Muscle of leg (tissue), 3 donors: ENCODE measurements at regions not wholly inside any gene's neighbourhood (a gene's known extent, or its start where the extent isn't known, plus 50 kb on each side); places are given as distances from the start of the nearest gene placed in this dataset.

Source experiments
- DNase-seq: peaks from one replicate; pipeline ENCODE4 v3.0.0; 2013
- H3K27ac ChIP-seq: one replicate; pipeline ENCODE4 v1.5.1; 2013; ENCODE audit warnings: mild to moderate bottlenecking, low read length, control low read depth
- H3K27me3 ChIP-seq: one replicate; pipeline ENCODE4 v1.6.1; 2013; ENCODE audit warnings: low read length; ENCODE audit not compliant: control insufficient read depth, insufficient read depth
- H3K36me3 ChIP-seq: one replicate; pipeline ENCODE4 v1.6.1; 2013; ENCODE audit warnings: low read length; ENCODE audit not compliant: control insufficient read depth, insufficient read depth
- H3K4me1 ChIP-seq: one replicate; pipeline ENCODE4 v1.6.1; 2013; ENCODE audit warnings: low read length; ENCODE audit not compliant: control insufficient read depth, insufficient read depth
- H3K4me3 ChIP-seq: one replicate; pipeline ENCODE4 v1.5.1; 2013; ENCODE audit warnings: low read length, control low read depth
- H3K9me3 ChIP-seq: replicated peaks from 2 replicates; pipeline ENCODE4 v1.6.1; 2013; ENCODE audit warnings: low read depth, low read length; ENCODE audit not compliant: control insufficient read depth
- WGBS: methylation state at CpG from one replicate; pipeline ENCODE4 v1.1.5; 2013; ENCODE audit warnings: missing lambda C conversion rate; ENCODE audit not compliant: insufficient coverage; 5-methylcytosine and 5-hydroxymethylcytosine counted together

DNA sequence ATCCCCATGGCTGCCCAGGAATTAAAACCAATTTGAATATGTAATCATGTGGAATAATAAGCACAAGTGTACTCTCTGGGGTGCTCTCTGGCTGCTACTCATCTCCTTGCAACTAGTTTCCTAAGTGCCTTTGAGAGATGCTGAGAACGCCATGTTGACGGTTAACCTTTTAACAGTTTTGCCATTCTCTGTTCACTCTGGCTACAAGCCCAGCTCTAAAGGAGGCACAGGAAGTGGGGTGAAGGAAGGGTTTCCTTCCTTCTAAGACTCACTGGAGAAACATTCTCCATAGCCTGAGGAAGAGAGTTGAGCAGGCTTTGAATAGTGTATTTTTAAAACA is 122.0 kb upstream of the ZC3H12C start:
- peaks cover 6% of the 10 kb centered on the region for H3K4me1 ChIP-seq

GRCh38 chr11:109972181-109972715 is 120.9 kb upstream of the ZC3H12C start:
- Histone ChIP-seq H3K27ac (no peak overlapping the region), H3K27me3 (no peaks in the 10 kb centered on the region), H3K36me3 (no peaks in the 10 kb centered on the region), H3K9me3 (no peaks in the 10 kb centered on the region), H3K4me3 (no peak overlapping the region), H3K4me1 (peaks cover 6% of the 10 kb centered on the region)
- peak; percentile 78 for DNase-seq
- WGBS: 47% methylated on average over 4 of the region's 7 CpGs

More for the DNA sequence above, 122.0 kb upstream of the ZC3H12C start:
- Histone ChIP-seq H3K27me3 (no peaks in the 10 kb centered on the region), H3K27ac (peak overlapping the region; percentile 10), H3K4me3 (no peak overlapping the region), H3K36me3 (no peaks in the 10 kb centered on the region), H3K9me3 (no peaks in the 10 kb centered on the region)
- no CpG with 5 or more reads among the region's 2 CpGs for WGBS
- peak; percentile 75 for DNase-seq

DNA sequence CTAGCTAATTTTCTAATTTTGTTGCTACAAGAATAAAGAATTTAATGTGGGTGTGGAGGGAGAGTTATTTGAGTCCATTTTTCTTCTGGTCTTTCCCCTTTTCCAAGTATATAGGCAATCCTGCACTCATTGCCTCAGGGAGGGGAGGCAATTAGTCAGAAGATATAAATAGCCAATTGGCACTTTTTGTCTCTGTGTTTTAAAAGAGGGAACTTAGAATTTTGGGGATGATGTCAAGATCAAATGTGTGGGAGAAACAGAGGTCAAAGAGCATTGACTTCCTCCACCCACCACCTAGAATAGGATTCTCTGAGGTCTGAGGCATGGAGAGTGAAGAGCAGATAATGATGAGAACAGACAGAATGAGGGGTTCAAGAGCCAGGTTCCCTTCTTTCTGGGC is 120.3 kb upstream of the ZC3H12C start:
- Histone ChIP-seq H3K36me3 (no peaks in the 10 kb centered on the region), H3K4me3 (no peak overlapping the region), H3K9me3 (peaks cover 2% of the 10 kb centered on the region), H3K4me1 (peaks cover 6% of the 10 kb centered on the region), H3K27ac (no peak overlapping the region), H3K27me3 (no peaks in the 10 kb centered on the region)
- no peak for DNase-seq

- H3K27ac ChIP-seq: no peak overlapping the region
- H3K4me1 ChIP-seq: peaks cover 6% of the 10 kb centered on the region
- DNase-seq: no peak
- no peak overlapping the region for H3K4me3 ChIP-seq
- peaks cover 2% of the 10 kb centered on the region for H3K9me3 ChIP-seq
- no peaks in the 10 kb centered on the region for H3K36me3 ChIP-seq
- no peaks in the 10 kb centered on the region for H3K27me3 ChIP-seq
- WGBS: 87% methylated on average over 3 of the region's 5 CpGs
Observed at GRCh38 chr11:109973486-109973885, 119.7 kb upstream of the ZC3H12C start.

- no peak overlapping the region for H3K27ac ChIP-seq
- DNase-seq: peak; percentile 29
- peaks cover 2% of the 10 kb centered on the region for H3K9me3 ChIP-seq
- H3K4me3 ChIP-seq: no peak overlapping the region
- 54% methylated on average over 2 of the region's 3 CpGs for WGBS
- no peaks in the 10 kb centered on the region for H3K36me3 ChIP-seq
- H3K27me3 ChIP-seq: no peaks in the 10 kb centered on the region
- peaks cover 6% of the 10 kb centered on the region for H3K4me1 ChIP-seq
Observed at GRCh38 chr11:109974523-109974922, 118.7 kb upstream of the ZC3H12C start.

DNA sequence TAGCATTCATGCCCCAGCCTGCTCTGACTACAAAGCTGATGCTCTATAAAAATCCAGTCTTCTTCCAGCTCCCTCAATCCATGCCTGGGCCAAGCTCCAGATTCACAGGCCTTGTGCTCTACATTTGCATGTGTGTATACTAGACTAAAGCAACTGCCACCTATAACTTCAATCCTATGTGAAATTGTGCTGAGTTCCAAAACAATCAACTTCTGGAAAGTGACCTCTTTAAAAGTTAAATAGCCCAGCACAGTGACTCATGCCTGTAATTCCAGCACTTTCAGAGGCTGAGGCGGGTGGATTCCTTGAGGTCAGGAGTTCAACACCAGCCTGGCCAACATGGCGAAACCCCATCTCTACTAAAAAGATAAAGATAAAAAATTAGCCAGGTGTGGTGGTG is 114.3 kb upstream of the ZC3H12C start:
- WGBS: no CpG with 5 or more reads among the region's 2 CpGs
- Histone ChIP-seq H3K9me3 (peaks cover 2% of the 10 kb centered on the region), H3K27ac (no peak overlapping the region), H3K27me3 (no peaks in the 10 kb centered on the region), H3K36me3 (no peaks in the 10 kb centered on the region), H3K4me1 (no peaks in the 10 kb centered on the region), H3K4me3 (no peak overlapping the region)
- no peak for DNase-seq

DNA sequence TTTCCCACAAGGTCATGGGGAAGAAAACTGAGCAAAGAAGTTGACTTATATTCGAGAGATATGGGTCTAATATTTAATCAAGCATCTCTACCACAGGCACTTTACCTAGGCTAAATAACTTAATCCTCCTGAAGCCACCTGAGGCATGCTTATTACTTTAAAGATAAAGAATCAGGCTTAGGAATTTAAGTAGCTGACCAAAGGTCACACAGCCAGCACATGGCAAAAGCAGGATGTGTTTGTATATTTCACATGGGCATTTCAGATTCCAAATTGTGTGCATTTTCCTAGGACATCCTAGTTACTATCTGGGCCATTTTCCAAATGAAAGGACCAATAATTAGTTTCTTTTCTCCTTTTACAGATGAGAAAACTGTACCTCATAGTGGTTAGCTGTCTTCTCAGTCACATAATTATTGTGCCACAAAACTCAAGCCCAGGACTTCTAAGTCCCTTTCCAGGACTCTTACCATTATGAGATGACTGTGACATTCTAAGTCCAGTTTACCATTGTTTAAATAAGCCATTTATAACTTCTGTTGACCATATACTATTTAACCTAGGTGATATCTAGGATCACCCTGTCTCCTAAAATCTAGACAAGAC is 112.1 kb upstream of the ZC3H12C start:
- Histone ChIP-seq H3K4me1 (no peaks in the 10 kb centered on the region), H3K27me3 (no peaks in the 10 kb centered on the region), H3K4me3 (no peak overlapping the region), H3K9me3 (peaks cover 2% of the 10 kb centered on the region), H3K27ac (no peak overlapping the region), H3K36me3 (no peaks in the 10 kb centered on the region)
- WGBS: no CpG with 5 or more reads among the region's 1 CpG
- DNase-seq: no peak

DNA sequence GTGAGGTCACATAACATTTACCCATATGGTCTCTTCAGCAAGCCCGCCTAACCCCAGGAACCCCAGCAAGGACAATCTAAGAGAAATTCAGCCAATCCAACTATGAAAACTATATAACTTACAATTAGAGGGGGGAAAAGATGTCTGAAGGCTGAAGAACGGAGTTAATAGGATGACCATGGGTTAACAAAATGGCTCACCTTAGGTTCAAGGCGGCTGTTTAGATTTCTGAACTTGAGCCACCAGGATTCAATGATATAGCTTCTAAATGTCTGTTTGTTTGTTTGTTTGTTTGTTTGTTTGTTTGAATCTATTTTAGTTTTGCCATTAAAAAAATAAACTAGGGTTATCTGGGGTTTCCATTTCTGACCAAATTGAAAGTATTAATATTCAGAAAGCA is 109.8 kb upstream of the ZC3H12C start:
- Histone ChIP-seq H3K9me3 (no peaks in the 10 kb centered on the region), H3K27ac (no peak overlapping the region), H3K36me3 (no peaks in the 10 kb centered on the region), H3K27me3 (no peaks in the 10 kb centered on the region), H3K4me1 (no peaks in the 10 kb centered on the region), H3K4me3 (no peak overlapping the region)
- DNase-seq: no peak
- 80% methylated on average over 1 of the region's 3 CpGs for WGBS

- whole genome bisulfite sequencing: no CpG with 5 or more reads among the region's 6 CpGs
Observed at GRCh38 chr11:109984634-109985289, 108.4 kb upstream of the ZC3H12C start.

DNA sequence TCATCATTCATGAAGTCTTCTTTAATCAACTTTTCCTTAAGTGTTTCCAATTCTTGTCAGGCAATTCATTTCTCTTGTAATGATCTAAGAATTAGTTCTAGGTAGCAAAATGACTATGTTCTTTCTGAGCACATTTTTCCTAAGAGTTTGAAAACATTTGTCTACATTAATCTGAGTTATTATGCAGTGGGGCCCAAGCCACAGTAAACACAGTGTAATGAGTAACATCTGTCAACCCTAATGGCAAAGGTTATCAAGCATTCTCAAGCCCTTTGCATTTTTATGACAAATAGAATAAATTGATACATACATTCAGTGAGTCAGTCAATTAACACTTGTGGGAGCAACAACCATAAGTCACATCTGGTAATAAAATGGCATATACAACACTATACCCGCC is 106.7 kb upstream of the ZC3H12C start:
- no peaks in the 10 kb centered on the region for H3K9me3 ChIP-seq
- no peaks in the 10 kb centered on the region for H3K36me3 ChIP-seq
- DNase-seq: no peak
- H3K4me3 ChIP-seq: no peak overlapping the region
- H3K27ac ChIP-seq: no peak overlapping the region
- no peaks in the 10 kb centered on the region for H3K4me1 ChIP-seq
- no peaks in the 10 kb centered on the region for H3K27me3 ChIP-seq
- WGBS: no CpG with 5 or more reads among the region's 1 CpG

More at GRCh38 chr11:109984634-109985289, 108.4 kb upstream of the ZC3H12C start:
- Histone ChIP-seq H3K27me3 (no peaks in the 10 kb centered on the region), H3K4me1 (no peaks in the 10 kb centered on the region), H3K27ac (no peak overlapping the region), H3K36me3 (no peaks in the 10 kb centered on the region), H3K9me3 (no peaks in the 10 kb centered on the region), H3K4me3 (no peak overlapping the region)
- DNase-seq: peak; percentile 39
